Esophagus muscularis mucosa (tissue), 4 donors: ENCODE measurements at regions not wholly inside any gene's neighbourhood (a gene's known extent, or its start where the extent isn't known, plus 50 kb on each side); places are given as distances from the start of the nearest gene placed in this dataset.

Experiments
- EP300 ChIP-seq: sonication (generic); formaldehyde crosslinking; IDR thresholded peaks from one replicate; pipeline ENCODE4 v1.6.1; 2017; ENCODE audit warnings: antibody characterized with exemption
- POLR2A ChIP-seq: fragments of 450-650 bp; IDR thresholded peaks from one replicate; pipeline ENCODE4 v1.6.1; 2017; ENCODE audit warnings: antibody characterized with exemption, moderate library complexity, mild to moderate bottlenecking, low read depth
- TF ChIP-seq, protein P1 (sequence below), 3 experiments: fragments of 200-600 bp in 2 of 3; fragments of 450-650 bp in 1 of 3; sonication (generic) in 2 of 3; IDR thresholded peaks; one replicate each; pipeline ENCODE4 v1.5.1; 2017 to 2019; ENCODE audit warnings: antibody characterized with exemption in 3 of 3, mild to moderate bottlenecking in 2 of 3, moderate library complexity in 1 of 3

DNA sequence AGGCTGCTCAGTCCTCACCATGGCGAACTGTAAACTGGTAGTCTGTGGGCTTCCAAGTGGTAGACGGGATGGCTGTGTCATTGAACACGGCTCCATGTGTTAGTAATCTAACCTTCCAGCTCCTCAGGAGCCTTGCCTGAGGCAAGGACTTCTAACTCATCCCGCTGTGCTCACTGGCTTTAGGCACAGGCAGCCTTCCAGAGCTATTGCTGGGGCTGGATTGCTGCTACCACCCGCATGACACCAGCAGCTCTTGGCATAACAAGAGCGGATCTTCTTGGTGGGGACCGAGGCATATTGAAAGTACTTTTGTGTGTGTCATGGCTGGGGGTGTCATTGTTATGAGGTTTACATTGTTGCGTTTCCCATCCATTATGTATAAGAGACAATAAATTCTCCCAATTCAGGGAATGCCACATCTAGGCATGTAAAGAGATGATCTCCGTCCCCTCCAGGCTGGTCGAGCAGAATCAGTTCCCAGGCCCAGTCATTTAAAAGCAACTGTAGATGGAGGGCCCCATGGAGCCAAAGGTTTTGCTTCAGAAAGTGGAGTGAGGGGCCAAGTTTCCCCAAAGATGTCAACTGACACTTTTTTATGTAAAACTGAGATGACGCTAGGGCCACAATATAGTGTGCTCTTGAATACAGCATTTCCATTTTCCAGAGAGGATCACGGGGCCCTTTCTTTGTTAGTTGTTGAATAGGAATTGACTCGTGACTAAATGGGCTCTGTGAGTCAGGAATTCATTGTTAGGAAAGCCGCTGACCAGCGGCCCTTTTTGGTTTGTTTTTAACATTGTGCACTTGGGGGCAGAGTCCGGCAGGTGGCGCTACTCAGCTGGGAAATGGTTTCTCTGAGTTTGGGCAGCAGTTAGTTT is 759.5 kb downstream of the TAF11L14 start:
- TF ChIP-seq EP300 (no peak), POLR2A (no peak)
- TF ChIP-seq, protein P1, sequence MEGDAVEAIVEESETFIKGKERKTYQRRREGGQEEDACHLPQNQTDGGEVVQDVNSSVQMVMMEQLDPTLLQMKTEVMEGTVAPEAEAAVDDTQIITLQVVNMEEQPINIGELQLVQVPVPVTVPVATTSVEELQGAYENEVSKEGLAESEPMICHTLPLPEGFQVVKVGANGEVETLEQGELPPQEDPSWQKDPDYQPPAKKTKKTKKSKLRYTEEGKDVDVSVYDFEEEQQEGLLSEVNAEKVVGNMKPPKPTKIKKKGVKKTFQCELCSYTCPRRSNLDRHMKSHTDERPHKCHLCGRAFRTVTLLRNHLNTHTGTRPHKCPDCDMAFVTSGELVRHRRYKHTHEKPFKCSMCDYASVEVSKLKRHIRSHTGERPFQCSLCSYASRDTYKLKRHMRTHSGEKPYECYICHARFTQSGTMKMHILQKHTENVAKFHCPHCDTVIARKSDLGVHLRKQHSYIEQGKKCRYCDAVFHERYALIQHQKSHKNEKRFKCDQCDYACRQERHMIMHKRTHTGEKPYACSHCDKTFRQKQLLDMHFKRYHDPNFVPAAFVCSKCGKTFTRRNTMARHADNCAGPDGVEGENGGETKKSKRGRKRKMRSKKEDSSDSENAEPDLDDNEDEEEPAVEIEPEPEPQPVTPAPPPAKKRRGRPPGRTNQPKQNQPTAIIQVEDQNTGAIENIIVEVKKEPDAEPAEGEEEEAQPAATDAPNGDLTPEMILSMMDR (IDR thresholded peaks at IDR 0.05), result peak in 2 of 3 experiments; percentile 47 to 58
